ENCODE measurements at regions not wholly inside any gene's neighbourhood (a gene's known extent, or its start where the extent isn't known, plus 50 kb on each side); places are given as distances from the start of the nearest gene placed in this dataset.
"Not testable (repeated sequence)": the region's sequence is repeated elsewhere in the genome, so short reads cannot be mapped to it uniquely, and the experiment has no call there.

DNA sequence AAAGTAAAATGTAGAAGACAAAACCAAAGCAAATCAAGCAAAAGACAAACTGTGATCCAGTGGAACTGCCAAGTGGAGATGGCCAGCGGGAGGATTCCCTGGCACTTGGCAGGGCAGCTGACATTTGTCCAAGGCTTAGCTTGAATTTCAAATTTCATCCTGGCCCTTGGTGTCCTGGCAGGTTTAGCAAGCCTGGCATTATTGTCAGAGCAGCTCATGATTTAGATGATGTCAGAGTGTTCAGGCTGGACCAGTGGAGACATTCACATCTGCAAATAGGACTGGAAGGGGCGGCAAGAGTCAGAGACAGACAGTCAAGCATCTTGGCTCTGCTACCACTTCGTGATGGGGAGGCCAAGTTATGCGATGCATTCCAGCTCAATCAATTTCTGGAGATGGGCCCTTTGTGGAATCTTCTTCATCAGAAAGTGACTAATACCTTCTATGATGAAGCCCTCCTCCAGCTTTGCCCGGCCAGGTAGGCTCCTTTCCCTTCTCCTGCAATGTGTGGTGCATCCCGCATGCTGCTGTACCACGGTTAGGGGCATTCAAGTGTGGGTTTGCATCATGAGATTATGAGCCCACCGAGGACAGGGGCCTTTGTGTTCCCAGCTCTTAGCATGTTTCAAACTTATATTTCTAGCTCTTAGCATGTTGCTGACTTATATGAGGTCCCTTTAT is 199.7 kb downstream of the ANKRD30B start:
- no peaks in the 10 kb centered on the region for H3K9me3 Mint-ChIP-seq
- Histone ChIP-seq H3K36me3 (ENCODE audit: insufficient read depth, low read length) (no peaks in the 10 kb centered on the region), H3K4me3 (ENCODE audit: low read length in 2 of 2) (no peak overlapping the region), H3K4me1 (ENCODE audit: insufficient read depth, low read length) (no peaks in the 10 kb centered on the region), H3K27ac (ENCODE audit: low read depth, low read length) (no peak overlapping the region), H3K27me3 (ENCODE audit: insufficient read depth, low read length) (no peaks in the 10 kb centered on the region), H3K9me3 (ENCODE audit: control insufficient read depth in 1 of 2, low read length in 2 of 2) (no peaks in the 10 kb centered on the region)
- CTCF ChIA-PET (ENCODE audit: partially characterized antibody) = no interaction called here
- H3K27ac Mint-ChIP-seq = no peak overlapping the region
- H3K27me3 Mint-ChIP-seq = no peaks in the 10 kb centered on the region
- POLR2A ChIA-PET (ENCODE audit: partially characterized antibody) = no interaction called here
- DNase-seq = no peak
- H3K4me3 Mint-ChIP-seq = no peak overlapping the region
- intact Hi-C loops (cut with micrococcal nuclease) = no loop called here
- no peaks in the 10 kb centered on the region for H3K36me3 Mint-ChIP-seq
- no peaks in the 10 kb centered on the region for H3K4me1 Mint-ChIP-seq

DNA sequence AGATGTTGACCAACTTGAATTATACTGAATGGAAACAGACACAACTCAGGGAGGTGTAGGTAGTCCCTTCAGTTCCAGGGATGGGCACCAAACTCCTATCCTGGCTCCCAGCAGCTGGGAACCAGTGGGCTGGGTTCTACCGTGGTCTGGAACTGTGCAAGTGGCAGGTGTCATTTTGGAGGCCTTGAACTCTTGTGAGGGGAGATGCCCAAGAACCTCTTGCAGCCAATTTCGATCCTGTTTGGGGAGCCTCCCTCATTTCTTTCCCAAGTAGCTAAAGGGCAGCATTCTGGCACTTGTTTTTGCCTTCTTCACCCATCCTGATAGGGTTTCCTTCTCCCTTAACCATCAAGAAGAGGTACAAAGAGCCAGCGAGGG is 200.2 kb downstream of the ANKRD30B start:
- no peak for DNase-seq
- Histone ChIP-seq H3K9me3 (ENCODE audit: control insufficient read depth in 1 of 2, low read length in 2 of 2) (no peaks in the 10 kb centered on the region), H3K4me3 (ENCODE audit: low read length in 2 of 2) (no peak overlapping the region), H3K27me3 (ENCODE audit: insufficient read depth, low read length) (no peaks in the 10 kb centered on the region), H3K4me1 (ENCODE audit: insufficient read depth, low read length) (no peaks in the 10 kb centered on the region), H3K36me3 (ENCODE audit: insufficient read depth, low read length) (no peaks in the 10 kb centered on the region), H3K27ac (ENCODE audit: low read depth, low read length) (no peak overlapping the region)
- H3K27ac Mint-ChIP-seq = no peak overlapping the region
- ChIA-PET CTCF (ENCODE audit: partially characterized antibody) (no interaction called here), POLR2A (ENCODE audit: partially characterized antibody) (no interaction called here)
- no peaks in the 10 kb centered on the region for H3K4me1 Mint-ChIP-seq
- H3K27me3 Mint-ChIP-seq = no peaks in the 10 kb centered on the region
- no peaks in the 10 kb centered on the region for H3K9me3 Mint-ChIP-seq
- H3K36me3 Mint-ChIP-seq = no peaks in the 10 kb centered on the region
- H3K4me3 Mint-ChIP-seq = no peak overlapping the region
- intact Hi-C loops (cut with micrococcal nuclease) = no loop called here

DNA sequence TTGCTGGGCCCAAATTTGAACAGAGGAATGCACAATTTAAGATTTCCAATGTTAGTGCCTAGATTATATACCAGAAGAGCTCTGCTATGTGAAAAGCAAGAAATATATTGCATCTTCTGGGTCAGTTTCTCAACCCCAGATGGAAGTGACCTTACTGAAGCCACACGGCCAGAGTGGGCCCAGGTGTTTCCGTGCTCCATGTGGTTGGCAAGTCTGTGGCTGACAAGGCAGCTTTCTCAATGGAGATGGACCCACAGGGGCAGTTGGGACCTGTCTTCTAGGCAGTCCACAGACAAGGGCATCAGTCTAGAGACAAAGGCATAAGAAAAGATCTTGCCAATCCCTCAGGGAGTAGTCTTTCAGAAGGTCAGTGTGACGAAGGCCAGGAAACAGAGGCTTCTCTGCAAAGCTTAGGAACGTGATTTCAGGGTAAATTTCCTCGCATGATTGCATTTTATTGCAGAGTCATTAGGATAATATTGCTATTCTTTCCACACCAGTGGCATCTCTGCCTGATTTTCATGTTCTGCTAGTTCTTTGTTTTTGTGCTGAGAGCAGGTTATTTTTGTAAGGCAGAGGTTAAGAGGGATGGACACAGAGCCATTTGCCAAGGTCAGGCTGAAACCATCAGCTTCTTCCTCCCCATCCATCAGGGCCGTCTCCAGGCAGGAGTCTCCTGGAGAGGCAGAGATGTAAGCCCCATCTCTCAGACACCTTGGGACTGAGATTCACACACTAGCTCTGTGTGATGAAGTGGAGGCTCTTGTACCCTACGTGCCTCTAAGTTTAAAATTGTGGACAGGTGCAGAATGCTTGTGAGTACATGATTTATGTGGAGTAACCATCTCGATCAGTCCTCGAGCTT is 202.1 kb downstream of the ANKRD30B start:
- no peaks in the 10 kb centered on the region for H3K9me3 ChIP-seq (ENCODE audit: control insufficient read depth in 1 of 2, low read length in 2 of 2)
- H3K27me3 ChIP-seq (ENCODE audit: insufficient read depth, low read length) = no peaks in the 10 kb centered on the region
- H3K27me3 Mint-ChIP-seq = no peaks in the 10 kb centered on the region
- no peak overlapping the region for H3K27ac ChIP-seq (ENCODE audit: low read depth, low read length)
- no peak overlapping the region for H3K4me3 ChIP-seq (ENCODE audit: low read length in 2 of 2)
- H3K27ac Mint-ChIP-seq = no peak overlapping the region
- ChIA-PET POLR2A (ENCODE audit: partially characterized antibody) (no interaction called here), CTCF (ENCODE audit: partially characterized antibody) (no interaction called here)
- peaks cover 0 to 2% (median 0%) of the 10 kb centered on the region in 8 donors for H3K9me3 Mint-ChIP-seq
- H3K4me3 Mint-ChIP-seq = no peak overlapping the region
- intact Hi-C loops (cut with micrococcal nuclease) = no loop called here
- H3K36me3 Mint-ChIP-seq = no peaks in the 10 kb centered on the region
- no peaks in the 10 kb centered on the region for H3K4me1 Mint-ChIP-seq
- no peak for DNase-seq
- H3K4me1 ChIP-seq (ENCODE audit: insufficient read depth, low read length) = no peaks in the 10 kb centered on the region
- no peaks in the 10 kb centered on the region for H3K36me3 ChIP-seq (ENCODE audit: insufficient read depth, low read length)

DNA sequence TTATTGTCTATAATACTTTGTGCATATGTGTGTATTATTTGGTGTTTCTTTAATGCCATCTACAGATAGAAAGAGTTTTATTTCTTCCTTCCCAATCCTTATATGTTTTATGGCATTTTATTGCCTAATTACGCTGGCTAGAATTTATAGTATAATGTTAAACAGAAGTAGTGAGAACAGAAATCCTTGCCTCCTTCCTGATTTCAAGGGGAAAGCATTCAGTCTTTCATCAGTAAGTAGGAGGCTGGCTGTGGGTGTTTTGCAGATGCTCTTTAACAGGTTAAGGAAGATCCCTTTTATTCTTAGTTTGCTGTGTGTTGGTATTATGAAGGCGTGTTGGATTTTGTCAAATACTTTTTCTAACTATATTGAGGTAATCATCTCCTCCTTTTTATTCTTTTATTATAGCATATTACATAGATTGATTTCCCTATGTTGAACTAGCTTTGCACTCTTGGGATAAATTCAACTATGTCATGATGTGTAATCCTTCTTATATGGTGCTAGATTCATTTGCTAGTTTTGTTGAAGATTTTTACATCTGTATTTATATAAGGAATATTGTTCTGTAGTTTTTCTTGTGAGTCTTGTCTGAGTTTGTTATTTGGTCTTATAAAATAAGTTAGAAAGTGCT is 204.6 kb downstream of the ANKRD30B start:
- H3K4me1 Mint-ChIP-seq; H3K4me3 ChIP-seq (ENCODE audit: low read length in 2 of 2); H3K36me3 ChIP-seq (ENCODE audit: insufficient read depth, low read length); H3K36me3 Mint-ChIP-seq; intact Hi-C loops (cut with micrococcal nuclease); DNase-seq; H3K27ac Mint-ChIP-seq; H3K27ac ChIP-seq (ENCODE audit: low read depth, low read length); H3K4me1 ChIP-seq (ENCODE audit: insufficient read depth, low read length); H3K9me3 ChIP-seq (ENCODE audit: control insufficient read depth in 1 of 2, low read length in 2 of 2); H3K4me3 Mint-ChIP-seq; H3K27me3 Mint-ChIP-seq; H3K27me3 ChIP-seq (ENCODE audit: insufficient read depth, low read length); CTCF ChIA-PET (ENCODE audit: partially characterized antibody); POLR2A ChIA-PET (ENCODE audit: partially characterized antibody): not testable (repeated sequence)
- peaks cover 0 to 17% (median 8%) of the 10 kb centered on the region in 8 donors for H3K9me3 Mint-ChIP-seq

DNA sequence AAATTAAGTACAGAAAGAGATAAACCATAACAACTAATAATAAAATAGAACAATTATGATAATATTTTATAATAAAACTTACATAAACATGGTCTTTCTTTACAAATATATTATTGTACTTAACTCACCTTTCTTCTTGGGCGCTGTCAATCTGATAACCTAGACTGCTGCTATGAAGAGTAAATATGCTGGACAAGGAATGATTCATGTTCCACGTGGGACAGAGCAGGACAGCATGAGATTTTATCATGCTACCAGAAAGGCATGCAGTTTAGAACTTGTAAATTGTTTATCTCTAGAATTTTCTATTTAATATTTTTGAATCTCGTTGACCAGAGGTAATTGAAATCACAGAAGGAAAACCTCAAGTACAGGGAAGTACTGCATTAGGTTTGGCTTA is 210.7 kb downstream of the ANKRD30B start:
- ChIA-PET CTCF (ENCODE audit: partially characterized antibody) (no interaction called here), POLR2A (ENCODE audit: partially characterized antibody) (no interaction called here)
- H3K4me3 Mint-ChIP-seq = no peak overlapping the region
- H3K27ac Mint-ChIP-seq = no peak overlapping the region
- Histone ChIP-seq H3K9me3 (ENCODE audit: control insufficient read depth in 1 of 2, low read length in 2 of 2) (no peaks in the 10 kb centered on the region), H3K4me1 (ENCODE audit: insufficient read depth, low read length) (no peaks in the 10 kb centered on the region), H3K27ac (ENCODE audit: low read depth, low read length) (no peak overlapping the region), H3K36me3 (ENCODE audit: insufficient read depth, low read length) (no peaks in the 10 kb centered on the region), H3K27me3 (ENCODE audit: insufficient read depth, low read length) (no peaks in the 10 kb centered on the region), H3K4me3 (ENCODE audit: low read length in 2 of 2) (no peak overlapping the region)
- intact Hi-C loops (cut with micrococcal nuclease) = no loop called here
- DNase-seq = no peak
- H3K27me3 Mint-ChIP-seq = no peaks in the 10 kb centered on the region
- H3K36me3 Mint-ChIP-seq = no peaks in the 10 kb centered on the region
- H3K4me1 Mint-ChIP-seq = no peaks in the 10 kb centered on the region
- peaks cover 0 to 17% (median 9%) of the 10 kb centered on the region in 8 donors for H3K9me3 Mint-ChIP-seq

DNA sequence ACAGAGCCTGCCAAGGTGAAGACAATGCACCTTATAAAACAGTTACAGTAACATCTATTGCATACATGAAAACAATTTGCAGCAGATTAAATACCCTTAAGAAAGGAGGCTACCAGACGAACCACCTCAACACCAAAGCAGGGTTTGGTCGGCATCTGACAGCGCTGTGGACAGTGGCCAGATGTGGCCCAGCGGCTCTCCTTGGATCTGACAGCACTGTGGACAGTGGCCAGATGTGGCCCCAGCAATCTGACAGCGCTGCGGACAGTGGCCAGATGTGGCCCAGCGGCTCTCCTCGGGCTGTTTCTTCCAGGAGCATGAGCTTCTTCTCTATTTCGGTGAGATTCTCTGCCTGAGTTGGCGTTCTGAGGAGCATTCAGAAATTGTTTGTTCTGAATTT is 211.6 kb downstream of the ANKRD30B start:
- intact Hi-C loops (cut with micrococcal nuclease) = no loop called here
- no peaks in the 10 kb centered on the region for H3K27me3 Mint-ChIP-seq
- no peaks in the 10 kb centered on the region for H3K4me1 Mint-ChIP-seq
- no peaks in the 10 kb centered on the region for H3K36me3 Mint-ChIP-seq
- no peak for DNase-seq
- no peaks in the 10 kb centered on the region for H3K36me3 ChIP-seq (ENCODE audit: insufficient read depth, low read length)
- H3K27ac Mint-ChIP-seq = no peak overlapping the region
- H3K27me3 ChIP-seq (ENCODE audit: insufficient read depth, low read length) = no peaks in the 10 kb centered on the region
- ChIA-PET CTCF (ENCODE audit: partially characterized antibody) (no interaction called here), POLR2A (ENCODE audit: partially characterized antibody) (no interaction called here)
- H3K9me3 Mint-ChIP-seq = peaks cover 0 to 17% (median 9%) of the 10 kb centered on the region in 8 donors
- H3K27ac ChIP-seq (ENCODE audit: low read depth, low read length) = no peak overlapping the region
- peak overlapping the region in 1 of 8 donors; percentile 18 for H3K4me3 Mint-ChIP-seq
- no peaks in the 10 kb centered on the region for H3K9me3 ChIP-seq (ENCODE audit: control insufficient read depth in 1 of 2, low read length in 2 of 2)
- no peaks in the 10 kb centered on the region for H3K4me1 ChIP-seq (ENCODE audit: insufficient read depth, low read length)
- H3K4me3 ChIP-seq (ENCODE audit: low read length in 2 of 2) = no peak overlapping the region

DNA sequence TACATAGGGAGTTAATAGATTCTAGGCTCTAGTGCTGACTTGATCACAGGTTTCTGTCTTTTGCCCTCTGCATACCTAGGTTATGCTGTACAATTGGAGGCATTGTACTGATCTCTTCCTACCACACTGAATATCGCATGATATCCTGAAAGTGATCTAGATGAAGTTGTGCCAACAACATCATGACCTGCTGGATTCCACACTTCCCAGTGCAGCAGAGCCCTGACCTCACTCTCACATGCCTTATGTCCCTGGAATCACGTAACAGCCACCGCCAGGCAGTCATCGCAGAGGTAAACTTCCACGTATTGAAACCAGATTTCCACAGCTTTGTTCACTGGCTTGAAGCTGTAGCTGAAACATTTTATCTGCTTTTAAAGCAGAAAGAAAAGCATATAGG is 214.0 kb downstream of the ANKRD30B start:
- ChIA-PET POLR2A (ENCODE audit: partially characterized antibody) (no interaction called here), CTCF (ENCODE audit: partially characterized antibody) (no interaction called here)
- DNase-seq = no peak
- Histone ChIP-seq H3K9me3 (ENCODE audit: control insufficient read depth in 1 of 2, low read length in 2 of 2) (no peaks in the 10 kb centered on the region), H3K27ac (ENCODE audit: low read depth, low read length) (no peak overlapping the region), H3K36me3 (ENCODE audit: insufficient read depth, low read length) (no peaks in the 10 kb centered on the region), H3K4me3 (ENCODE audit: low read length in 2 of 2) (no peak overlapping the region), H3K27me3 (ENCODE audit: insufficient read depth, low read length) (no peaks in the 10 kb centered on the region), H3K4me1 (ENCODE audit: insufficient read depth, low read length) (no peaks in the 10 kb centered on the region)
- intact Hi-C loops (cut with micrococcal nuclease) = no loop called here
- Mint-ChIP-seq H3K4me3 (no peak overlapping the region), H3K9me3 (peaks cover 0 to 2% (median 1%) of the 10 kb centered on the region in 8 donors), H3K27ac (no peak overlapping the region), H3K4me1 (no peaks in the 10 kb centered on the region), H3K27me3 (peaks cover 0 to 3% of the 10 kb centered on the region in 2 donors), H3K36me3 (no peaks in the 10 kb centered on the region)
